ENCODE measurements at regions not wholly inside any gene's neighbourhood (a gene's known extent, or its start where the extent isn't known, plus 50 kb on each side); places are given as distances from the start of the nearest gene placed in this dataset.
A peak's percentile ranks its signal among the peaks of the same experiment; 100 is the strongest.
"Not testable (repeated sequence)": the region's sequence is repeated elsewhere in the genome, so short reads cannot be mapped to it uniquely, and the experiment has no call there.

DNA sequence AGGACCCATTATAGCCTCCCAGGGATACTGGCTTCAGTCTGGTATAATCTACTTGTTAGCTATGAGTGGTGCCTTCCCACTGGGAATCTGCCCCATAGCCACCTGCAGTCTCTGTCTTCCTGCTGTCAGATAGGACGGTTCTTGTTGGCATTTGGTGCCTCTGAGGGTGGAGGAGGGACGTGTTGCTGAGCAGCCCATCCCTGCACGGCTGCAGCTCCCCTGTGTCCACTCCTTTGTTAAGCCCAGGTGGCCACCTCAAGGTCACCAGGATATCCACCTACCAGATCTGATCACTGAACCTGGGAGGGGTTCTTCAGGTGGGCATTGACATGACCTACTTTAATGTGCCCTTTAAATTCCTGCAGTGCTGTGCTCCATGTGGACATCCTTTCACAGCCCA lies 1714.2 kb downstream of the SPATA31A7 start:
- intact Hi-C loops (cut with DNase I); H3K4me1 ChIP-seq (ENCODE audit: control insufficient read depth in 2 of 3, insufficient read depth in 2 of 3, low read depth in 1 of 3, low read length in 3 of 3); H3K27me3 ChIP-seq (ENCODE audit: control insufficient read depth, insufficient read depth, low read length); H3K36me3 ChIP-seq (ENCODE audit: control insufficient read depth in 2 of 3, insufficient read depth in 3 of 3, low read length in 3 of 3); H3K9me3 ChIP-seq (ENCODE audit: control insufficient read depth in 2 of 3, insufficient read depth in 1 of 3, low read length in 3 of 3); H3K9ac ChIP-seq (ENCODE audit: low read length in 3 of 3); H3K4me3 ChIP-seq (ENCODE audit: low read length in 3 of 3); FAIRE-seq; H3K27ac ChIP-seq (ENCODE audit: low read depth in 2 of 2, low read length in 2 of 2): not testable (repeated sequence)
- peak in 2 of 5 donors; percentile 21 to 61 for DNase-seq

GRCh38 chr9:62905722-62906121 lies 1715.9 kb downstream of the SPATA31A7 start:
- H3K27ac ChIP-seq (ENCODE audit: low read depth in 2 of 2, low read length in 2 of 2); FAIRE-seq; H3K36me3 ChIP-seq (ENCODE audit: control insufficient read depth in 2 of 3, insufficient read depth in 3 of 3, low read length in 3 of 3); H3K27me3 ChIP-seq (ENCODE audit: control insufficient read depth, insufficient read depth, low read length); H3K9ac ChIP-seq (ENCODE audit: low read length in 3 of 3); H3K4me1 ChIP-seq (ENCODE audit: control insufficient read depth in 2 of 3, insufficient read depth in 2 of 3, low read depth in 1 of 3, low read length in 3 of 3); DNase-seq; H3K4me3 ChIP-seq (ENCODE audit: low read length in 3 of 3); intact Hi-C loops (cut with DNase I); H3K9me3 ChIP-seq (ENCODE audit: control insufficient read depth in 2 of 3, insufficient read depth in 1 of 3, low read length in 3 of 3): not testable (repeated sequence)

DNA sequence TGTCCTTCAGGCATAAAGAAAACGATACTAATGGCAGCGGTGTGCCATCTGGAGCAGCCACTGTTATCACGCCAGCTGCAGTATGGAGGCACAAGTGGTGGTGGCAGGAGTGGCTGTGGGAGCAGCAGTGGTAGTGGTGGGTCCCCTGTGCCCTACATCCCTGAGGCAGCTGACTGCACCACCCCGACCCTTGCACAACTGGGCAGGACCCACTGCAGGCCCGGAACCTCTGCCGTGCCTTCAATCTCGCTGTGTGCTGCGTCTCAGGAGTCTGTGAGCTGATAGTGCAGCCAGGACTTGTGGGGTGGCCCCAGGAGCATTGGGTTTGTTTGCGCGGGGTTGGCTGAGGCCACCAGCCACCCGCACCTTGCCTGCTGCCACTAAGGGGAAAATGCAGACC lies 1718.0 kb downstream of the SPATA31A7 start:
- H3K4me1 ChIP-seq (ENCODE audit: control insufficient read depth in 2 of 3, insufficient read depth in 2 of 3, low read depth in 1 of 3, low read length in 3 of 3); H3K27ac ChIP-seq (ENCODE audit: low read depth in 2 of 2, low read length in 2 of 2); H3K36me3 ChIP-seq (ENCODE audit: control insufficient read depth in 2 of 3, insufficient read depth in 3 of 3, low read length in 3 of 3); FAIRE-seq; intact Hi-C loops (cut with DNase I); H3K27me3 ChIP-seq (ENCODE audit: control insufficient read depth, insufficient read depth, low read length); H3K4me3 ChIP-seq (ENCODE audit: low read length in 3 of 3); H3K9me3 ChIP-seq (ENCODE audit: control insufficient read depth in 2 of 3, insufficient read depth in 1 of 3, low read length in 3 of 3); H3K9ac ChIP-seq (ENCODE audit: low read length in 3 of 3): not testable (repeated sequence)
- peak in 1 of 5 donors; percentile 68 for DNase-seq

GRCh38 chr9:62908271-62908670 lies 1718.4 kb downstream of the SPATA31A7 start:
- H3K9me3 ChIP-seq (ENCODE audit: control insufficient read depth in 2 of 3, insufficient read depth in 1 of 3, low read length in 3 of 3); H3K36me3 ChIP-seq (ENCODE audit: control insufficient read depth in 2 of 3, insufficient read depth in 3 of 3, low read length in 3 of 3); H3K9ac ChIP-seq (ENCODE audit: low read length in 3 of 3); H3K4me3 ChIP-seq (ENCODE audit: low read length in 3 of 3); H3K4me1 ChIP-seq (ENCODE audit: control insufficient read depth in 2 of 3, insufficient read depth in 2 of 3, low read depth in 1 of 3, low read length in 3 of 3); intact Hi-C loops (cut with DNase I); FAIRE-seq; H3K27ac ChIP-seq (ENCODE audit: low read depth in 2 of 2, low read length in 2 of 2); H3K27me3 ChIP-seq (ENCODE audit: control insufficient read depth, insufficient read depth, low read length): not testable (repeated sequence)
- peak in 1 of 5 donors; percentile 43 for DNase-seq

- intact Hi-C loops (cut with DNase I); FAIRE-seq; H3K27ac ChIP-seq (ENCODE audit: low read depth in 2 of 2, low read length in 2 of 2); H3K9me3 ChIP-seq (ENCODE audit: control insufficient read depth in 2 of 3, insufficient read depth in 1 of 3, low read length in 3 of 3); H3K4me1 ChIP-seq (ENCODE audit: control insufficient read depth in 2 of 3, insufficient read depth in 2 of 3, low read depth in 1 of 3, low read length in 3 of 3); H3K9ac ChIP-seq (ENCODE audit: low read length in 3 of 3); H3K36me3 ChIP-seq (ENCODE audit: control insufficient read depth in 2 of 3, insufficient read depth in 3 of 3, low read length in 3 of 3); H3K27me3 ChIP-seq (ENCODE audit: control insufficient read depth, insufficient read depth, low read length); H3K4me3 ChIP-seq (ENCODE audit: low read length in 3 of 3): not testable (repeated sequence)
- peak in 1 of 5 donors; percentile 48 for DNase-seq
These were observed 1719.6 kb downstream of the SPATA31A7 start for GRCh38 chr9:62909447-62909846.

GRCh38 chr9:62912278-62912677 lies 1722.4 kb downstream of the SPATA31A7 start:
- intact Hi-C loops (cut with DNase I); H3K9ac ChIP-seq (ENCODE audit: low read length in 3 of 3); H3K36me3 ChIP-seq (ENCODE audit: control insufficient read depth in 2 of 3, insufficient read depth in 3 of 3, low read length in 3 of 3); H3K4me3 ChIP-seq (ENCODE audit: low read length in 3 of 3); H3K27me3 ChIP-seq (ENCODE audit: control insufficient read depth, insufficient read depth, low read length); H3K9me3 ChIP-seq (ENCODE audit: control insufficient read depth in 2 of 3, insufficient read depth in 1 of 3, low read length in 3 of 3); FAIRE-seq; H3K27ac ChIP-seq (ENCODE audit: low read depth in 2 of 2, low read length in 2 of 2); H3K4me1 ChIP-seq (ENCODE audit: control insufficient read depth in 2 of 3, insufficient read depth in 2 of 3, low read depth in 1 of 3, low read length in 3 of 3): not testable (repeated sequence)
- peak in 1 of 5 donors; percentile 4 for DNase-seq

DNA sequence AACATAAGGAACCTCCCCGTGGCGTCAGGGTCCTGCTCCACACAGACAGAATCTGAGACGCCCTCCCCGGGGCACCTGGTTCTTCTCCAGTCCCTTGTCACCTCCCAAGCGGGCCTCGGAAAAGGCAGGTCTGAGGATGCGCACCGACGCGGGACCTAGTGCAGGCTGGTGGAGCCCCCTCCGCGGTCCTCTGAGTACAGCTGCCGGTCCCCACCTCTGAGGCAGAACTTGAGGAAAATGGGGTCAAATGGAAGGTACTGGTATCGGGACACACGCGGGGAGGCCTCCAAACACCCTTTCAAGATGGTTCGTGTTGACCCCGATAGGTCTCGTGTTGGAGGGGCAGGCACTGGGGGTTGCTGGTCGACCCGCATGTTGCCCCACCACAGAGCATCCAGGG lies 1725.3 kb downstream of the SPATA31A7 start:
- H3K9me3 ChIP-seq (ENCODE audit: control insufficient read depth in 2 of 3, insufficient read depth in 1 of 3, low read length in 3 of 3); H3K4me1 ChIP-seq (ENCODE audit: control insufficient read depth in 2 of 3, insufficient read depth in 2 of 3, low read depth in 1 of 3, low read length in 3 of 3); H3K9ac ChIP-seq (ENCODE audit: low read length in 3 of 3); FAIRE-seq; intact Hi-C loops (cut with DNase I); H3K36me3 ChIP-seq (ENCODE audit: control insufficient read depth in 2 of 3, insufficient read depth in 3 of 3, low read length in 3 of 3); H3K27ac ChIP-seq (ENCODE audit: low read depth in 2 of 2, low read length in 2 of 2); H3K4me3 ChIP-seq (ENCODE audit: low read length in 3 of 3); H3K27me3 ChIP-seq (ENCODE audit: control insufficient read depth, insufficient read depth, low read length): not testable (repeated sequence)
- DNase-seq = peak in 1 of 5 donors; percentile 19

GRCh38 chr9:62915661-62916060 lies 1725.8 kb downstream of the SPATA31A7 start:
- H3K4me3 ChIP-seq (ENCODE audit: low read length in 3 of 3); H3K9me3 ChIP-seq (ENCODE audit: control insufficient read depth in 2 of 3, insufficient read depth in 1 of 3, low read length in 3 of 3); DNase-seq; H3K9ac ChIP-seq (ENCODE audit: low read length in 3 of 3); H3K4me1 ChIP-seq (ENCODE audit: control insufficient read depth in 2 of 3, insufficient read depth in 2 of 3, low read depth in 1 of 3, low read length in 3 of 3); H3K27ac ChIP-seq (ENCODE audit: low read depth in 2 of 2, low read length in 2 of 2); intact Hi-C loops (cut with DNase I); H3K36me3 ChIP-seq (ENCODE audit: control insufficient read depth in 2 of 3, insufficient read depth in 3 of 3, low read length in 3 of 3); H3K27me3 ChIP-seq (ENCODE audit: control insufficient read depth, insufficient read depth, low read length): not testable (repeated sequence)
- peak; percentile 73 for FAIRE-seq
